Sigmoid colon (tissue), 4 donors: ENCODE measurements at regions not wholly inside any gene's neighbourhood (a gene's known extent, or its start where the extent isn't known, plus 50 kb on each side); places are given as distances from the start of the nearest gene placed in this dataset.

Experiments
- POLR2A ChIP-seq, 2 donors: fragments of 450-650 bp; IDR thresholded peaks; one replicate each; pipeline ENCODE4 v1.6.1; 2016; ENCODE audit warnings: antibody characterized with exemption in 2 of 2, mild to moderate bottlenecking in 2 of 2, moderate library complexity in 2 of 2
- POLR2AphosphoS5 ChIP-seq, 4 donors: sonication (generic); formaldehyde crosslinking; IDR thresholded peaks; one replicate each; pipeline ENCODE4 v1.6.1; 2017; ENCODE audit warnings: antibody characterized with exemption in 4 of 4
- TF ChIP-seq, protein P1 (sequence below), 4 experiments: fragments of 450-650 bp in 3 of 4; fragments of 200-600 bp in 1 of 4; IDR thresholded peaks; one replicate each; pipeline ENCODE4 v1.5.1; 2016 to 2019; ENCODE audit warnings: antibody characterized with exemption in 4 of 4, mild to moderate bottlenecking in 3 of 4, moderate library complexity in 2 of 4

DNA sequence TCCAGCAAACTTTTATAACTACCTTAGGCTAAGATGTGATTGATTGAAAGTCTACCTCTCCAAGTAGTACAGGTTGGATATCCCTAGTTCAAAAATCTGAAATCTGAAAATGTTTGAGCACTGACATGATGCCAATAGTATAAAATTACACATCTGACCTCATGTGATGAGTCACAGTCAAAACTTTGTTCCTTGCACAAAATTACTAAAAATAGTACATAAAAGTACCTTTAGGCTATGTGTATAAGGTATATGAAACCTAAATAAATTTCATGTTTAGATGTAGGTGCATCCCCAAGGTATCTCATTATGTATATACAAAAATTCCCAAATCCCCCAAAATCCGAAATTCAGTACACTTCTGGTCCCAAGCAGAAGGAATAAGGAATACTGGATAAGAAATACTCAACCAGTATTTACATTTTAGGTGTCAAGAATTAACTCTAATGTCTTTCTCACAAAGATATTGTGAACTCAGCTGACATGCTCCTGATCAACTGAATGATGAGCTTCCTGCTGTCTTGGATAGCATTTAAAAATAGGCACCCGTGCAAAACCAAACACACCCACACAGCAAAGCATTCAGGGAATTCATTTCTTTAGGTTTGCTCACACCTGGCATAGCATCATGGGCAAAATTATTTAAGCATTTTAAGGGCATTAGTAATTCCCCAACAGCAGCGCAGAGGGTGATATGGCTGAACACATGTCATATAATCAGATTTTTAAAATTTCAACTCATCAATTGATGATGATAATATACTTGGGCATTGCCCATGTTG, 497.4 kb upstream of the MEIS1 start:
- TF ChIP-seq, protein P1, sequence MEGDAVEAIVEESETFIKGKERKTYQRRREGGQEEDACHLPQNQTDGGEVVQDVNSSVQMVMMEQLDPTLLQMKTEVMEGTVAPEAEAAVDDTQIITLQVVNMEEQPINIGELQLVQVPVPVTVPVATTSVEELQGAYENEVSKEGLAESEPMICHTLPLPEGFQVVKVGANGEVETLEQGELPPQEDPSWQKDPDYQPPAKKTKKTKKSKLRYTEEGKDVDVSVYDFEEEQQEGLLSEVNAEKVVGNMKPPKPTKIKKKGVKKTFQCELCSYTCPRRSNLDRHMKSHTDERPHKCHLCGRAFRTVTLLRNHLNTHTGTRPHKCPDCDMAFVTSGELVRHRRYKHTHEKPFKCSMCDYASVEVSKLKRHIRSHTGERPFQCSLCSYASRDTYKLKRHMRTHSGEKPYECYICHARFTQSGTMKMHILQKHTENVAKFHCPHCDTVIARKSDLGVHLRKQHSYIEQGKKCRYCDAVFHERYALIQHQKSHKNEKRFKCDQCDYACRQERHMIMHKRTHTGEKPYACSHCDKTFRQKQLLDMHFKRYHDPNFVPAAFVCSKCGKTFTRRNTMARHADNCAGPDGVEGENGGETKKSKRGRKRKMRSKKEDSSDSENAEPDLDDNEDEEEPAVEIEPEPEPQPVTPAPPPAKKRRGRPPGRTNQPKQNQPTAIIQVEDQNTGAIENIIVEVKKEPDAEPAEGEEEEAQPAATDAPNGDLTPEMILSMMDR (IDR thresholded peaks at IDR 0.05): no peak
- no peak for TF ChIP-seq POLR2A (IDR thresholded peaks at IDR 0.05)
- TF ChIP-seq POLR2AphosphoS5 (IDR thresholded peaks at IDR 0.05): no peak
